ENCODE measurements at regions not wholly inside any gene's neighbourhood (a gene's known extent, or its start where the extent isn't known, plus 50 kb on each side); places are given as distances from the start of the nearest gene placed in this dataset.

DNA sequence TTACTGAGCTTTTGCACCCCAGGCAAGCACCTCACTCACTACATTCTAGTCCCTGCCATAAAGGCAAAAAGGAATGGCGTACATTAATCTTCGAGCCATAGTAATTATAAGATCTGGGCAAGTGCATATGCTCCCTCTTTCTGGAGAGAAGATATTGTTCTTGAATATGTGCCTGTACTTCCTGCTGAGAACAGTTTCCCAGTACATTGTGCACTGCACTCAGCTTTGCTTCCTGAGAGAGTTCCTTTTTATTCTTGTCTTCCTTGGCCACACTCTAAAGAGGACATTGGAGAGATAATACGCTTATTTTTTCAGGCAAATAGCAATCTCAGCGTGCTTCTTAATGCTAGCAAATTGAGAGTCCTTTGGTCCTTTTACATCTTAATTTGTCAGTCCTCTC is 909.0 kb upstream of the PCDH10 start:
- Histone ChIP-seq H4K20me1 (ENCODE audit: insufficient read depth, low read length) (no peaks in the 10 kb centered on the region), H3K4me2 (ENCODE audit: low read length) (no peak overlapping the region), H3K27me3 (ENCODE audit: insufficient read depth, low read length) (no peaks in the 10 kb centered on the region), H3K36me3 (ENCODE audit: insufficient read depth, low read length) (no peaks in the 10 kb centered on the region), H3K79me2 (ENCODE audit: insufficient read depth, low read length) (no peaks in the 10 kb centered on the region), H3K27ac (ENCODE audit: low read depth, low read length, poor library complexity, severe bottlenecking) (no peak overlapping the region), H3K4me1 (ENCODE audit: insufficient read depth, low read length, severe bottlenecking) (no peaks in the 10 kb centered on the region), H2AFZ (ENCODE audit: low read length) (no peak overlapping the region), H3K9ac (ENCODE audit: low read length) (no peak overlapping the region), H3F3A (ENCODE audit: insufficient read depth, low read length) (no peaks in the 10 kb centered on the region), H3K9me2 (ENCODE audit: low read depth, low read length) (no peaks in the 10 kb centered on the region), H3K9me3 (ENCODE audit: low read length) (peaks cover 13% of the 10 kb centered on the region; the same call in 1 of the 2 replicates), H3K4me3 (ENCODE audit: low read depth, low read length, poor library complexity, severe bottlenecking) (no peak overlapping the region)
- no peak for TF ChIP-seq EZH2 (IDR thresholded peaks at IDR 0.05; ENCODE audit: borderline replicate concordance, low read length)
- TF ChIP-seq, protein P1, sequence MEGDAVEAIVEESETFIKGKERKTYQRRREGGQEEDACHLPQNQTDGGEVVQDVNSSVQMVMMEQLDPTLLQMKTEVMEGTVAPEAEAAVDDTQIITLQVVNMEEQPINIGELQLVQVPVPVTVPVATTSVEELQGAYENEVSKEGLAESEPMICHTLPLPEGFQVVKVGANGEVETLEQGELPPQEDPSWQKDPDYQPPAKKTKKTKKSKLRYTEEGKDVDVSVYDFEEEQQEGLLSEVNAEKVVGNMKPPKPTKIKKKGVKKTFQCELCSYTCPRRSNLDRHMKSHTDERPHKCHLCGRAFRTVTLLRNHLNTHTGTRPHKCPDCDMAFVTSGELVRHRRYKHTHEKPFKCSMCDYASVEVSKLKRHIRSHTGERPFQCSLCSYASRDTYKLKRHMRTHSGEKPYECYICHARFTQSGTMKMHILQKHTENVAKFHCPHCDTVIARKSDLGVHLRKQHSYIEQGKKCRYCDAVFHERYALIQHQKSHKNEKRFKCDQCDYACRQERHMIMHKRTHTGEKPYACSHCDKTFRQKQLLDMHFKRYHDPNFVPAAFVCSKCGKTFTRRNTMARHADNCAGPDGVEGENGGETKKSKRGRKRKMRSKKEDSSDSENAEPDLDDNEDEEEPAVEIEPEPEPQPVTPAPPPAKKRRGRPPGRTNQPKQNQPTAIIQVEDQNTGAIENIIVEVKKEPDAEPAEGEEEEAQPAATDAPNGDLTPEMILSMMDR (IDR thresholded peaks at IDR 0.05; ENCODE audit: low read length) = no peak

DNA sequence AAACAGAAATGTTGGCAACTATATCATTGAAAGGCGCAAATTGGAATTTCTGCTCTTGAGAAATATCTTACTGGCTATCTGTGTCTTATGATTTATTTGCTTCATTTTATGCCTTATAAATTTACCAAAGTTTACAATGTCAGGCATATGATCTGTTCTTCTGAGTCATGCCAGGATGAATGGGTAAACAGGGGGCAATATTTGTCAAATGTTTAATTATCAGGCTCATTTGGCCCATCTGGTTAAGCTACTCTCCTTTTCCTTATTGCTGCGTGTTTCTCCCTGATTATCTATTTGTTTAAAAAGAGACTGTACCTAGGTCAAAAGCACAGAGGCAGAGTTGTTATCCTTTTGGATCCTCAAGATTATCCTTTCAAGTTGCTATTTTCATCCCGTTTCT is 903.8 kb upstream of the PCDH10 start:
- Histone ChIP-seq H3K4me1 (ENCODE audit: insufficient read depth, low read length, severe bottlenecking) (no peaks in the 10 kb centered on the region), H2AFZ (ENCODE audit: low read length) (peak overlapping the region; percentile 12; the same call in 1 of the 2 replicates), H3K9ac (ENCODE audit: low read length) (no peak overlapping the region), H3K9me3 (ENCODE audit: low read length) (peaks cover 11% of the 10 kb centered on the region; the same call in 1 of the 2 replicates), H3K4me2 (ENCODE audit: low read length) (no peak overlapping the region), H3K36me3 (ENCODE audit: insufficient read depth, low read length) (no peaks in the 10 kb centered on the region), H3K4me3 (ENCODE audit: low read depth, low read length, poor library complexity, severe bottlenecking) (no peak overlapping the region), H3F3A (ENCODE audit: insufficient read depth, low read length) (no peaks in the 10 kb centered on the region), H3K27ac (ENCODE audit: low read depth, low read length, poor library complexity, severe bottlenecking) (no peak overlapping the region), H3K79me2 (ENCODE audit: insufficient read depth, low read length) (no peaks in the 10 kb centered on the region), H3K27me3 (ENCODE audit: insufficient read depth, low read length) (no peaks in the 10 kb centered on the region), H3K9me2 (ENCODE audit: low read depth, low read length) (no peaks in the 10 kb centered on the region), H4K20me1 (ENCODE audit: insufficient read depth, low read length) (no peaks in the 10 kb centered on the region)
- TF ChIP-seq, protein P1 (IDR thresholded peaks at IDR 0.05; ENCODE audit: low read length) = no peak
- TF ChIP-seq EZH2 (IDR thresholded peaks at IDR 0.05; ENCODE audit: borderline replicate concordance, low read length) = no peak

DNA sequence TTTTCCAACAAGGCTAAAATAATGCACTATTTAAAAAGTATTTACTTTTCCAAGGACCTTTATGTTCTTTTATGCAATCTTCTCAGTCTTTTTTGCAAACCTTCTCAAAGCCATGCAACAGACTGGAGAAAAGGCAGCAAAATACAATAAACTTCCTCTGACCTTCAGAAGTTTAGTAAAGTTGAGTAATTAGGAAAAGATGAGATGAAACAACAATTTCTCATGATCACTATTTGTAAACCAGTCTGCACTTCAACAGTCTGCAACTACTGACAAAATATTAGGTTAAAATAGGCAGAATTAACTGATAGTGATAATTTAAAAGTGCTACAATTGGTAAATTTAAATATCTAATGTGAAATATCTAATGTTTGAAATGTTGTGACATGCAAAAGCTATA is 884.9 kb upstream of the PCDH10 start:
- Histone ChIP-seq H3F3A (ENCODE audit: insufficient read depth, low read length) (peaks cover 22% of the 10 kb centered on the region), H3K27ac (ENCODE audit: low read depth, low read length, poor library complexity, severe bottlenecking) (peak overlapping the region; percentile 100), H3K4me2 (ENCODE audit: low read length) (no peak overlapping the region), H3K9me3 (ENCODE audit: low read length) (peaks cover 4% of the 10 kb centered on the region; the same call in 1 of the 2 replicates), H3K4me3 (ENCODE audit: low read depth, low read length, poor library complexity, severe bottlenecking) (no peak overlapping the region), H3K4me1 (ENCODE audit: insufficient read depth, low read length, severe bottlenecking) (peaks cover 55% of the 10 kb centered on the region), H3K27me3 (ENCODE audit: insufficient read depth, low read length) (no peaks in the 10 kb centered on the region), H3K9me2 (ENCODE audit: low read depth, low read length) (no peaks in the 10 kb centered on the region), H4K20me1 (ENCODE audit: insufficient read depth, low read length) (no peaks in the 10 kb centered on the region), H3K36me3 (ENCODE audit: insufficient read depth, low read length) (peaks cover 11% of the 10 kb centered on the region; the same call in 1 of the 2 replicates), H2AFZ (ENCODE audit: low read length) (no peak overlapping the region; the same call in 1 of the 2 replicates), H3K9ac (ENCODE audit: low read length) (no peak overlapping the region), H3K79me2 (ENCODE audit: insufficient read depth, low read length) (no peaks in the 10 kb centered on the region)
- no peak for TF ChIP-seq EZH2 (IDR thresholded peaks at IDR 0.05; ENCODE audit: borderline replicate concordance, low read length)
- TF ChIP-seq, protein P1 (IDR thresholded peaks at IDR 0.05; ENCODE audit: low read length) = no peak
